ENCODE measurements at regions not wholly inside any gene's neighbourhood (a gene's known extent, or its start where the extent isn't known, plus 50 kb on each side); places are given as distances from the start of the nearest gene placed in this dataset.

GRCh38 chr14:98623788-98624415 is 648.1 kb downstream of the BCL11B start:
- TF ChIP-seq EZH2 (IDR thresholded peaks at IDR 0.05; ENCODE audit: insufficient read depth, poor library complexity, severe bottlenecking): no peak
- no peak for TF ChIP-seq EZH2phosphoT487 (IDR thresholded peaks at IDR 0.05; ENCODE audit: insufficient read depth, low read depth)

Data from GM23248 (cell line).